ENCODE measurements at regions not wholly inside any gene's neighbourhood (a gene's known extent, or its start where the extent isn't known, plus 50 kb on each side); places are given as distances from the start of the nearest gene placed in this dataset.
A peak's percentile ranks its signal among the peaks of the same experiment; 100 is the strongest.
"Not testable (repeated sequence)": the region's sequence is repeated elsewhere in the genome, so short reads cannot be mapped to it uniquely, and the experiment has no call there.

DNA sequence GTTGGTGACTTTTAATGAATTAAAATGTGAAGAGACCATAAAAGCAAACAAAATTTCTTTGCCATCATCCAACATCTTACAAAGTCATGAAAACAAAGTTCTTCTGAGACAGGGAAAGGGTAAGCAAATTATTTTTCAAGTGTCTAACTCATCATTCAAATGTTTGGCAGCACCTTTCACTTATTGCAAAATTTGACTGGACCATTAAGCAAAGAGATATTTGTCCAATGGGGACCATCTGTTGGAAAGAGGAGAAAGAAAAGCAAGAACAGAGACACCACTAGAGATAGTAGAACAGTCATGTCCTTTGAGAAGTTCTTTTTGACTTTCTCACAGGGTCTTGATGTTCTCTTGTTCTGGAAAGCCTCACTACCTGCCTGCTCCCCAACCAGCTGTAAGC, 330.1 kb downstream of the PAPSS1 start:
- DNase-seq = no peak

DNA sequence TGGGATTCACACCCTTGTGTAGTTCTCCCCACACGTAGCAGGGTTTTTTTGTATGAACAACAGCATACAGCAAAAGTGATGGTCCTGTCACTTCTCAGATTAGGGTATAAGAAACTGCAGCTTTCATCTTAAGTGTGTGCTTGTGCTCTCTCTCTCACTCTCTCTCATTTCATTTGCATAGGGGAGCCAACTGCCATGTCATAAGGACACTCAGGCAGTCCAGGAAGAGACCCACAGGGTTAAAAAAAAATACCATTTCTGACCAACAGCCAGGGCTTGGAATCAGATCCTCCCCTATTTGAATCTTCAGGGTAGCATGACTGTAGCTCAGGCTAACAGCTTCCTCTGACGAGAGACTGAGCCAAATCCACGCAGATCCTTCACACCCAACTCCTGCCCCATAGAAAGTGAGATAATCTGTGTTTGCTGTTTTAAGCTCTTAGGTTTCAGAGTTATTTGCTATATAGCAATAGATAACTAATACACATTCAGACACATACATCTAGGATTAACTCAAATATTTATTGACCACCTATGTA, 331.2 kb downstream of the PAPSS1 start:
- no peak for DNase-seq

DNA sequence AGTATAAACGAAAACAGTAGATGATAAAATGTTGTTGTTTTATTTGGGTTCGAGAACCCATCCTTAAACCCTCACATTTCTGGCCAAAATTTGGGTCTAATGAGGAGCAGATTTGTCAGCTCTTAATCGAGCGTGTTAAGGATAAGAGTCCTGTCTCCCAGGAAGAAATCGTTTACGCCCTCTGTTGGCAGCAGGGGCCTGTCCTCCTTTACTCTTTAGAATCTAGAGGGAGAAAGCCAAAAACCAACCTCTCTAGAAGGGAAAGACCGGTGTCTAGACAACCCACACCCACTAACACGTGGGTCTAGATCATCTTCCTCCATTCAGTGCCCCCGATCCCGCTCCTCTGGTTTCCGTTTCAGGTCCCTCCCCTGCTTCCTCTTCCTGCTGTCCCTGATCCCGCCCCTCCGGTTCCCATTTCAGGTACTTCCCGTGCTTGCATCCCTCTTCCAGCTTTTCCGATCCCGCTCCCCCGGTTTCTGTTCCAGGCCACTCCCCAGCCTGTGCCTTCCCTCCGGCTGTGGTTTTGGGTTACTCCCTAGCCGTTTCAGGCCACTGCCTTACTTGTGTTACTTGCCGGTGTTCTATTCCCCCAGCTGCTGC, 339.1 kb downstream of the PAPSS1 start:
- DNase-seq = no peak

DNA sequence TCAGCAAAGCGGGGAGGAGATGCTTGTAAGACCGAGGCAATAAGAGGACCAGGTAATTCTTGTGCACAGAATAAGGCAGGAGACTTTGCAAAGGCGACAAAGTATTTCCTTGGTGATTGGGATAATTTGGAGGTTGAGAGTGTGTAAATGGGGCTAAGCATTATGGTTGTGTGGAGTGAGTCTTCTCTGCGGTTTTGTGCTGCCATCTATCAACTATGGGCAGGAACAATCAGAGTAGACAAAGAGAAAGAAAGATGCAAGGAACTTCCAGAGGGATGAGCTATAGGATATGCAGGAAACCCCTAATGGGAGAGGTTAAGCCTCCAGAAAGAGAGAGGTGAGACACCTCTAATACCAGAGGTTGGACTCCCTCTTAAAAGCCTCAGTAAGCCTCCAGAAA, 339.8 kb downstream of the PAPSS1 start:
- no peak for DNase-seq

DNA sequence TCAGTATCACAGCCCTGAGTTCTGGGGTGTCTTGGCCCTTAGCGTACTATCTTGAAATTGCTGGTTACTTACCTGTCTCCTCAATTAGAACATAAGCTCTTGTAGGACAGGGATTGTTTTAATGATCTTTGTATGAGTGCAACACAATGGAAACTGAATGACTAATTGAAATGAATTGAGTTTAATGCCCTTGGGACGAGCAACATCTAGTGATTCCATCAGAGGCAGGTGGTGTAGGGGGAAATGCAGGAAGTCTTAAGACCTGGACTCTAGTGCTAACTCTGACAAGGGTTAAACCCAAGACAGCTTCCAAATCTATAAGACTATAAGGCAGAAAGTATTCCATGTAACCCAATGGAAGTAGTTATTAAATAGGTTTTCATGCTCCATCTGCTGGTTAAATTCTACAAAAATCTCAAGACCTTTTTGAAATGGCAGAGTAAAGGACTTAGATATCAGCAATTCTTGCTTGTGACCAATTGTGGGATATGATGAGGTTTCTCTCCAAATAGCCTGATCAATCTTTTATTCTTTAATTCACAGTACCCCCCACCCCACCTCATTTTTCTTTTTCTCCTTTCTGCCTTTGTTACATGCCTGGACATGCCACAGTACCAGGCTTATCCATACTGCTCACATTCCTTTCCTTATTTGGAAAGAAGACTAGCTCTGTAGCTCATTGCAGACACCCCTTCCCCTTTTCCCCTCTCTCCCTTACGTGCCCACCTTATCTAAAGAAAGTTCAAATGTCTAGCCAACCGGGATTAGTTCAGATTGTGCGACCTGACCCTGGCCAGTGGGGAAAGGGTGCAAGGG, 340.8 kb downstream of the PAPSS1 start:
- no peak for DNase-seq

DNA sequence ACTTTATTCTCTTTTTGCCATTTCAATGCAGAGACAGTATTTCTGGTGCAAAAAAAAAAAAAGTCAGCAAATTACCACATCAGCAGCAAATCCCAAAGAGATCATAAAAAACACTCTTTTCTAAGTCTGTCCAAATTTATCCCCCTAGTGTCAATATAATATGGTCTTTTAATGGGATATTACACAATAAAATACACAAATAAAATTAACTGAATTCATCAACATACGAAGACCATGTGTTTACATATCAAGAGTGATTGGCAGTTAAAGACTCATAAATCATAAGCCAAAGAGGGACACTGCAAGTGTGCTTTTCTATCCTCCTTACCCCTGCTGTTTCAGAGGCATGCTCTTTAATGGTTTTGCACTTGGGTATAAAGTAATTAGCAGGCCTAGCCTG, 340.2 kb upstream of the DKK2 start:
- DNase-seq = no peak

DNA sequence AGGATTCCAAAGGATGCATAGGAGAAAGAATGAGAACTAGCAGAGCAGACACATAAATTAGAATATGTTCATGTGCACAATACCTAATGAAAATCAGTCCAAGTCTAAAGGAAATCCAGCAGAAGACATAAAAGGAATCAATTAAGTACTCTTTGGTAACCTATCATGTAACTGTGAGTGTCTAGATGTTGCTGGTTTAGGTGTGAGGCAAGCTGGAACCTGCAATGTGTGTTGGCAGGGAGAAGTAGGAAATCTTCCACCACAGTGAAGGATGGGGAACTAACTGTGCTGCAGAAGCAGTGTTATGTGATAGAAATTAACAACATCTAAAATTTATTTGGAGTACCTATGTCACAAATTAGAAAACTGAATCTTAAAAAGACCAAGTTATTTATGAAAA, 330.8 kb upstream of the DKK2 start:
- no peak for DNase-seq

DNA sequence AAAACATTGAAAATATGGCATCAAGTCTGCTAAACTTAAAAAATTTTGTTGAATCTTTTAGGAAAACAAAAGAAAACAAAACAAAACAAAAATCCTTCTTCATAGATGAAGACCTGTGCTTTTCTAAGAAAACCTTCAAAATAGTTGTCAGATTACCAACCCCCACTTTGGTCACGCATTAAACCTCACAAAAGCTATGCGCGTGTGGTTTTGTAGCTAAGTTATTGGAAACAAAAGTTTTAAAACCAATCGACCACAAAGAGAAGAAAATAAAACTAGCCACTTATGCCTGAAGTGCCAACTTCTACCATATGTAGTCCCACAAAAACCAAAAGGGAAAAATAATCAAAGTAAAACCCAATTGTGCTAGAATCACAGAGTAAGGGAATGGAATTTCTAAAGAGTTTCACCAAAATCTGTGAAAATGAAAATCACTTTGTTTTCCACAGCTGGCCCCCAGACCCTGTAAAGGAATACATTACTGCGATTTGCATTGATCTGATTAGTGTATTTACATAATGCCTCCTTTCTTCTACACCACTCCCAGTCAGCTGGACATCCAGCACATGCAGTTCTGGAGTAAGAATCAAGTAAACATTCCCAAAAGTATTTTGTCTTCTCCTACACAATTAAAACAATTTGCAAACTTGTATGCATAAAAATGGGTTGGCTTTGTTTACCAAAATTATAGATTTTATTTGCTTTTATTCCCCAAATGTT, 330.1 kb upstream of the DKK2 start:
- DNase-seq = no peak

DNA sequence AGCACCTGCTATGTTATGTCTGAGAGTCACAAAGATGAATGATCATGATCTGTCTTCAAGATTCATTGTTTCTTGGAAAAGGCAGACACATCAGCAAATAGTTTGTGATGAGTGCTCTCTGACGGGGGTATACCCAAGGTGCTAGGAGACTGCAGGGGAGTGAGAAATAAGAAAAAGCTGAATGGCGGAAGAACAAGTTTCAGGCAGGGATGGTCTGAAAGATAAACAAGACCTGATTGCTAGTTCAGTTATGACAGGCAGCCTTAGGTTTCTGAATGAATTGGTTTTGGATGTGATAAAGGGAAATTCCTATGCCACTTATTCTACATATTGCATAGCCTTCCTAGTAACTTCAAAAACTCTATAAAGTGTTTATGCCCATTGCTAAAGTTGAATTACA, 327.0 kb upstream of the DKK2 start:
- DNase-seq = peak; percentile 6

DNA sequence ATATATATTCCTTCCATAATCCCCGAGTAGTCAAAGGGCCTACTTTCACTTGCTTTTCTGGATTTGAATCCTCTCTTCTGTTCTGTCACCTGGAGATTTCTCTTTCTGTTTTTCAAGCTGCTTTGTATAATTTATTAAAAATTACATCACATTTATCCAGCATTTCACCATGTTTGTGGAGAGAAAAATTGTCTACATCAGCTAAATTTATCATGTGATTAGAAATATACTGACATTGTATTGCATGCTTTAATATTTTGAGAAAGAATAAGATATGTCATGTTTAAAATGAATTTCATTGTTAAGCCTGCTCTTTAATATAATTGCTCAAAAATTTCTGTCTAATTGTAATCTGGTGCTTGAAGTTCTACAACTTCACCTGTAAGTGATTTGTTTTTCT, 323.1 kb upstream of the DKK2 start:
- no peak for DNase-seq

DNA sequence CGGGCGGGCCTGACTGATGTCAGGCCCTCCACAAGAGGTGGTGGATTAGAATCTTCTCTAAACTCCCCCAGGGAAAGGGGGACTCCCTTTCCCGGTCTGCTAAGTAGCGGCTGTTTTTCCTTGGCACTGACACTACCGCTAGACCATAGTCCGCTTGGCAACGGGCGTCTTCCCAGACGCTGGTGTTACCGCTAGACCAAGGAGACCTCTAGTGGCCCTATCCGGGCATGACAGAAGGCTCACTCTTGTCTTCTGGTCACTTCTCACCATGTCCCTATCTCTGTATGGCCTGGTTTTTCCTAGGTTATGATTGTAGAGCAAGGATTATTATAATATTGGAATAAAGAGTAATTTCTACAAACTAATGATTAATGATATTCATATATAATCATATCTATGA, 318.2 kb upstream of the DKK2 start:
- DNase-seq = peak; percentile 15

DNA sequence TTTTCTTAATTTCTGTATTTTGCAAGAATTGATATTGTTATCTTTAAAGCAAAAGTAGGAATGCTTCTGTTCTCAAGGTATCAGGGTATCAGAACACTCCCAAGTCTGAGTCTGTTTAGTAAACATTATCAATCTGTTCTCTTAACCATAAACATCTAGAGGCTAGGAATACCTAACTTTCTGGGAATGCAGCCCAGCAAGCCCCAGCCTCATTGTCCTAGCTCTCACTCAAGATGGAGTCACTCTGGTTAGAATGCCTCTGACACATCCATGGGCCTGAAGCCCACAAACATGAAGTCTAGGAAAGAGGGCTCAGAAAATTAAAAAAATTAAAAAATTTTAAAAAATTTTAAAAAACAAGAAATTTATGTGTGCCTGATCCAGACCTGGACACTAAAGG, 315.1 kb upstream of the DKK2 start:
- DNase-seq = no peak

DNA sequence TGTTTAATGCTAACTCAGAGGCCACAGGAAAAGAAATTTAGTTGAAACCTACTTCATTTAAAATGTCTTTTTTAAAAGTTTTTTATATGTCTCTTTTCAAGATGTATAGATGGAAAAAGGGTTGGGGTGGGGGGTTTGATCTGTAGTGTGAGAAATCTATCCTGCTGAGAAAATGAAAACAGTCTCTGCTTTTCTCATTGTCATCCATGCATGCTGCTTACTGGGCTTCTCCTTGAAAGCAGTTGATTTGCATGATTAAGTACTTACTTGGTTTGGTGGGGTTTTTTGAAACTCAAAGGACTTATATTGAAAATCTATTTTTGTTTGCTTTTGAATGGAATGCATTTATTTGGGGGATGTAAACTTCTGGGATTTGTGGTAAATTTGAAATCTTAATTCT, 313.6 kb upstream of the DKK2 start:
- no peak for DNase-seq

DNA sequence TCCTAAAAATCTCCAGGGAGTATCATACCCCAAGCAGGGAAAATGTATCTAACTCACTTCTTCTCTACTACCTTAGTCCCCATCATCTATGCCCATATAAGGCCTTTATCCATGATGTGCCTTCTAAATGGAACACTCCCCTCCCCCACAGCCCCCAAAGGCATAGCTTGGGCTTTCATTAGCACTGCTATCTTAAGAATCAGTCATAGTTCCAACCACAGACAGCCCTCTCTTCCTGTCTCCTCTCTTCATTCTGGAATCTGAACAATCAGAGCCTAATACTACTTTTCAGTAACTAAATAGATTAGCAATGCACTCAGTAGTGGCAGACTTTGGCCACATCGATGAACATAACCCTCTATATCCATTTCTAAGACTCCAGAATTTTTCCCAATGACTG, 313.2 kb upstream of the DKK2 start:
- DNase-seq = no peak

DNA sequence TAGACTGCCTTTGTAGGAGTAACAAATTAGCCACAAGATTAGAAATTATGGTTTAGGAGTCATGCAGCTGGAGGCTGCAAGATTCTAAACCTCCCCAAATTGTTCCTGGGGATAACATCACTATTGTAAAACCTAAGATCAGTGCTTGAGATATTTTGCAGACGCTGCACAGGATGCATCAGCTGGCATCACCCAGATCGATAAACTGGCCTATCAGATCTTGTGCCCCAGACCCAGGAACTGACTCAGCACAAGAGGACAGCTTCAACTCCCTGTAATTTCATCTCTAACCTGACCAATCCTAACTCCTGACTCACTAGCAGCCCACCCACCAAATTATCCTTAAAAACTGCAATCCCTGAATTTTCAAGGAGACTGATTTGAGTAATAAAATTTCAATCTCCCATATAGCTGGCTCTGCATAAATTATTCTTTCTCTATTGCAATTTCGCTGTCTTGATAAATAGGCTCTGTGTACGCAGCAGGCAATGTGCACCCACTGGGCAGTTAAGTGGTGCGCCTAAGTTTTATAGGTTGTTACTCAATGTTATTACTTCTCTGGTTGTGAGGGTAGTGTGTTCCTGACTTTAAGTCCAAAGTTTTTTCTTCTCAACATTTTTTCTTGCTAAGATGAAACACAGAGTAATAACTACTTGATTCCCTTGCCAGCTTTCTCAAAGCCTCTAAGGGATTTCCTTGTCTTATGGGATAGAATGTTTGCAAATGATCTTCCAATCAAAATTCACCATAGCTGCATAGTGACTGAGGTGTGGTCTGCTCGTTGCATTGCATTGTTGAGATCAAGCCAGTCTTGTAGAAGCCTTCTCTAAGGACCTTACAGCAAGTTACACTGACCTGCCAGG, 312.3 kb upstream of the DKK2 start:
- DNase-seq = no peak

DNA sequence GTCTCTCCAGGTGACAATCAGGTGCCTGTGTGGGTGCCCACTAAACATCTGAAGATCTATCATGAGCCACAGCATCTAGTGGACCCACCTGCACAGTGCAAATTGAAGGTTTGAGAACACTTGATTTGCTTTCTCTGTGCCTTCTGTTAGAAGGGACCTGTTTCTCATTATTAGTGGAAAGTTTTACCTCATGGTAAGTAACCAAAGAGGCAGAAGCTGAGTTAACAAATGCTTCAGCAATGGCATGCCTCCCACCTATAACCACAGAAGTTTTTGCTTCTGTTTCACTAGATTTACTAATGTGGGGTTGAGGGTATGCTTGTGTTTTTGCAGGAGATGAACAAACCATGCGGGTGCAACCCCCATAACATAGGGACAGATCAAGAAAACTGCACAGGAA, 297.4 kb upstream of the DKK2 start:
- no peak for DNase-seq

DNA sequence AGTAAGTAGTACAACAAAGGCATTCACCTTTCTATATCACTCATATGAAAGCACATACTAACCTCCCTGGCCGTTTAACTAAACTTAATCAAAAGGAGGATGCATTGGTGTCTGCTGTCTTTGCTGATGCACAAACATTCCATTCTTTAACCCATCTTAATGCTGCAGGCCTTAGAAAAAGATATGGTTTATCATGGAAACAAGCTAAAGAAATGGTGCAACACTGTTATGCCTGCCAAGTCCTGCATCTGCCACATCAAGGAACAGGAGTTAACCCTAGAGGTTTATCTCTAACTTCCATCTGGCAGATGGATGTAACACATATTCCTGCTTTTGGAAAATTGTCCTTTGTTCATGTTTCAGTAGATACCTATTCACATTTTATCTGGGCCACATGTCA, 296.5 kb upstream of the DKK2 start:
- not testable (repeated sequence) for DNase-seq

DNA sequence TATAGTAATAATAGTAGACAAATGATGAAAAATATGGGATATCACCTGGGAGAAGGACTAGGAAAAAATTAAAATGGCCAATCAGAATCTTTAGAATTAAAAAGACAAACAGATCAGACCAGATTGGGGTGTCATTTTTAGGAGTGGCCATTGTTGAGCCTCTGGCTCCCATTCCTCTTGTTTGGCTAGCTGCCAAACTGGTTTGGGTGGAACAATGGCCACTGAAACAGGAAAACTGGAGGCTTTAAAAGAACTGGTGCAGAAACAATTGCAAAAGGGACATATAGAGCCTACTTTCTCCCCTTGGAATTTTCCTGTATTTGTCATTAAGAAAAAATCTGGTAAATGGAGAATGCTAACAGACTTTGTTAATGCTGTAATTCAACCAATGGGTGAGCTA, 294.8 kb upstream of the DKK2 start:
- DNase-seq = no peak

DNA sequence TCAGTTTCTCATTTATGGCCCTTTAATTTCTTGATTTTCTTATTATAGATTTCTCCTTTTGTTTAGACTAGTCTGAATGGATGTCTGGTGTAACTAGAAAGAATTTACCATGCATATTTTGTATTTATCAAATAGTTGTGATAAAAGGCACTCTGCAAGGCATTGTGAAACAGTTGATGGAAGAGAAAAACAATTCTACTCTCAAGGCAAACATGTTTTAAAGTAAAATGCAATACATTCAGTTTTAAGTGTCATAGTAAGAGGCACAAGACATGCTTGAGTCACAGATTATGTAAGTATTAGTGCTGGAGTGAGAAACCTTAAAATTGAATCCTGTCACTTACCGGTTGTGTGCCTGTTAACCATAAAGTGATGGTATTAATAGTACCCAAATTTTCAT, 283.3 kb upstream of the DKK2 start:
- no peak for DNase-seq

DNA sequence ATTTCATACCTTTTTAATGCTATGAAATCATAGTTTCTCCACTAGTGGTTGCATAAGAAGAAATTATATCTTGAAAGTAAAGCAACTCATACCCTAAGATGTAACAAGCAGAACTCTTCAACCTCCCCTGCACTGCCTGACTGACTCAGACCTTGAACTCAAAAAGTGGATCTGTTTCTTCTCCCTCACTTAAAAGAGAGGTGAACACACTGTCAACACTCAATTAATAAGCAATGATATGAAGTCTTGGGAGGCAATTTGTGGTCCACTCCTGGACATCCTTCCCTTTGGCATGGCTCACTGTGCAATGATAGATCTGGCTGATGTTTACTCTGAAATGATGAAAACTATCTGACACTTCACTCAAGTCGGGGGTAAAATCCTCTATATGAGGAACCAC, 282.0 kb upstream of the DKK2 start:
- no peak for DNase-seq

DNA sequence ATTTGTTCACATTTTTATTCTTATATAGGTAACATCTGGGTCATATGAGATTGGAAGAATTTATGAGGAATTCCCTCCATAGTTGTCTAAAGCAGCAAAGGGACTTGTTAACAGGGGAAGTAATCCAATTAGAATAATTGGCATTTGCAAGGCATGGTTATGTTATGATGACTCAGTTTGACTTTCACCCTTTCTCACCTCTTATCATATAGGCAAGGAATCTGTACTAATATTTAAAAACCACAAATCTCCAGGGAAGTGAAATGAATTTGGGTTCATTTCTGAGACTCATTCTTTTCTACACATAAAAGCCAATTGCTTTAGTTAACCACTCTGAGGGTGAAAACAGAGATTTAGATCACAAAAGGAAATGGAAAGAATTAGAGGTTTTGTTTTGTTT, 281.5 kb upstream of the DKK2 start:
- no peak for DNase-seq

DNA sequence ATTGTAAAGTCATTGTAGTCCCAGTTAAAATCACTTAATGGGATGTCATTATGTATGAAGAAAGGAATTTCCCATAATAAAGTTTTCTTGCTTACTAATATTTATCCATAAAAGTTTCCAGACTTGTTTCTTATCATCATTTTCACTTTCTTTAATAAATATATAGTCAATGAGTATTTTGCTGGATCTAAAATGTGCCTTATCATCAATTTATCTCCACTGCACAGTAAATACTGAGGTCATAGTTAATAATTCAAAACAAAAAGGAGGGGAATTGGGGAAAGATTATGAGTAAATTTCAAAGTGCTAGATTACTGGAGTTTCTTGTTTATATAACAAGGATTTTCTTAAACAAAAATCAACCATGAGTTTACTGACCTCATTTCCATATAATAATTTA, 279.5 kb upstream of the DKK2 start:
- no peak for DNase-seq

DNA sequence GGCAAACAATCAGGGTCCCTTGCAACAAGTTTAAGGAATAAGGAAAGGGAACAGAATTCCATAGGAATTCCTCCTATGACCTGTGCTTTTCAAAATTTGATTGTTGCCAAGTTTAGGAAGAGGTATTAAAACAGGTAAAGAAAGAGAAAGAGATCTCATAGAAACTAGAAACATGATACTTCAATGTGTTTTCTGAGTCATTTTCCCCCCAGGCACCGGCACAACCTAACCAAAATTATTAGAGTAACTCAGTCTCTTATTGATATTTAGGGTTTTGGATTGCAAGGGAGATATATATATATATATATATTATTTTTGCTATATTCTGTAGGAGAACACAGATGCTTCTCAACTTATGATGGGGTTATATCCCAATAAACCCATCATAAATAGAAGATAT, 278.0 kb upstream of the DKK2 start:
- no peak for DNase-seq
